Mesenchymal stem cell (in vitro differentiated cells and primary cell): ENCODE measurements at regions not wholly inside any gene's neighbourhood (a gene's known extent, or its start where the extent isn't known, plus 50 kb on each side); places are given as distances from the start of the nearest gene placed in this dataset.
A peak's percentile ranks its signal among the peaks of the same experiment; 100 is the strongest.

Experiments used
- DNase-seq: peaks from one replicate; pipeline ENCODE4 v3.0.0-alpha.2; 2013
- H2AFZ ChIP-seq: one replicate; pipeline ENCODE4 v1.6.1; 2013; ENCODE audit warnings: low read depth, mild to moderate bottlenecking, control low read depth, inconsistent platforms, low read length, moderate library complexity
- H2AK5ac ChIP-seq: 2 replicates; pipeline ENCODE4 v1.6.1; 2013; ENCODE audit warnings: low read length, moderate library complexity, mild to moderate bottlenecking, inconsistent platforms; ENCODE audit not compliant: severe bottlenecking
- H2BK120ac ChIP-seq: one replicate; pipeline ENCODE4 v1.6.1; 2013; ENCODE audit warnings: low read depth, mild to moderate bottlenecking, inconsistent platforms, low read length, moderate library complexity
- H2BK12ac ChIP-seq, 2 experiments: one replicate each; pipeline ENCODE4 v1.6.1; 2013; ENCODE audit warnings: inconsistent platforms in 2 of 2, low read length in 2 of 2, mild to moderate bottlenecking in 2 of 2, moderate library complexity in 2 of 2, control low read depth in 1 of 2
- H2BK15ac ChIP-seq: one replicate; pipeline ENCODE4 v1.6.1; 2013; ENCODE audit warnings: mild to moderate bottlenecking, low read depth, inconsistent platforms; ENCODE audit not compliant: poor library complexity, severe bottlenecking
- H2BK5ac ChIP-seq: 2 replicates; pipeline ENCODE4 v1.6.1; 2013; ENCODE audit warnings: low read depth, mild to moderate bottlenecking, low read length, control low read depth, inconsistent platforms; ENCODE audit not compliant: poor library complexity, severe bottlenecking
- H3K14ac ChIP-seq, 2 experiments: one replicate each; pipeline ENCODE4 v1.6.1; 2013; ENCODE audit warnings: inconsistent platforms in 2 of 2, low read length in 2 of 2, control low read depth in 1 of 2, mild to moderate bottlenecking in 1 of 2, moderate library complexity in 1 of 2
- H3K18ac ChIP-seq, 2 experiments: one replicate each; pipeline ENCODE4 v1.6.1; 2013; ENCODE audit warnings: inconsistent platforms in 2 of 2, low read length in 2 of 2, control low read depth in 1 of 2, low read depth in 1 of 2, mild to moderate bottlenecking in 1 of 2
- H3K23ac ChIP-seq, 2 experiments: one replicate each; pipeline ENCODE4 v1.6.1; 2013; ENCODE audit warnings: inconsistent platforms in 2 of 2, low read length in 2 of 2, mild to moderate bottlenecking in 2 of 2, moderate library complexity in 2 of 2, control low read depth in 1 of 2
- H3K27ac ChIP-seq: 2 replicates; pipeline ENCODE4 v1.5.1; 2013; ENCODE audit warnings: mild to moderate bottlenecking, moderate library complexity, low read length, control low read depth, inconsistent platforms; ENCODE audit not compliant: poor library complexity, severe bottlenecking
- H3K27me3 ChIP-seq, 2 experiments: 2 replicates each; pipeline versions ENCODE4 v1.6.1 to v1.7.0; 2013; ENCODE audit warnings: low read length in 2 of 2, mild to moderate bottlenecking in 2 of 2, moderate library complexity in 2 of 2, control low read depth in 1 of 2, inconsistent platforms in 1 of 2; ENCODE audit not compliant: control insufficient read depth in 1 of 2, insufficient read depth in 1 of 2
- H3K36me3 ChIP-seq, 2 experiments: 2 replicates each; pipeline versions ENCODE4 v1.6.1 to v1.7.0; 2013; ENCODE audit warnings: low read length in 2 of 2, control low read depth in 1 of 2, inconsistent platforms in 1 of 2, low read depth in 1 of 2, mild to moderate bottlenecking in 1 of 2; ENCODE audit not compliant: insufficient read depth in 2 of 2, control insufficient read depth in 1 of 2
- H3K4ac ChIP-seq, 2 experiments: one replicate each; pipeline ENCODE4 v1.6.1; 2013; ENCODE audit warnings: inconsistent platforms in 2 of 2, low read length in 2 of 2, mild to moderate bottlenecking in 2 of 2, moderate library complexity in 2 of 2, control low read depth in 1 of 2, low read depth in 1 of 2
- H3K4me1 ChIP-seq: 2 replicates; pipeline ENCODE4 v1.6.1; 2013; ENCODE audit warnings: low read depth, low read length, control low read depth; ENCODE audit not compliant: control insufficient read depth, insufficient read depth
- H3K4me2 ChIP-seq: 2 replicates; pipeline ENCODE4 v1.6.1; 2013; ENCODE audit warnings: low read length, mild to moderate bottlenecking, inconsistent platforms; ENCODE audit not compliant: poor library complexity, severe bottlenecking
- H3K4me3 ChIP-seq, 2 experiments: 2 replicates each; pipeline versions ENCODE4 v1.5.1 to v1.7.0; 2013; ENCODE audit warnings: low read length in 2 of 2, mild to moderate bottlenecking in 2 of 2, control low read depth in 1 of 2, low read depth in 1 of 2; ENCODE audit not compliant: insufficient read depth in 1 of 2
- H3K79me1 ChIP-seq: replicated peaks from 2 replicates; pipeline ENCODE4 v1.6.1; 2013; ENCODE audit warnings: mild to moderate bottlenecking, control low read depth, low read length, inconsistent platforms; ENCODE audit not compliant: poor library complexity, severe bottlenecking
- H3K9ac ChIP-seq: 2 replicates; pipeline ENCODE4 v1.7.0; 2013; ENCODE audit warnings: mild to moderate bottlenecking, low read length, moderate library complexity
- H3K9me3 ChIP-seq: 2 replicates; pipeline ENCODE4 v1.7.0; 2013; ENCODE audit warnings: mild to moderate bottlenecking, low read length; ENCODE audit not compliant: control insufficient read depth
- H4K8ac ChIP-seq: one replicate; pipeline ENCODE4 v1.6.1; 2013; ENCODE audit warnings: inconsistent platforms, mild to moderate bottlenecking, low read length, moderate library complexity
- H4K91ac ChIP-seq: one replicate; pipeline ENCODE4 v1.6.1; 2013; ENCODE audit warnings: mild to moderate bottlenecking, low read length, inconsistent platforms
- WGBS: methylation state at CpG from one replicate; pipeline ENCODE4 v1.1.7; 2013; ENCODE audit warnings: mixed read lengths; 5-methylcytosine and 5-hydroxymethylcytosine counted together

DNA sequence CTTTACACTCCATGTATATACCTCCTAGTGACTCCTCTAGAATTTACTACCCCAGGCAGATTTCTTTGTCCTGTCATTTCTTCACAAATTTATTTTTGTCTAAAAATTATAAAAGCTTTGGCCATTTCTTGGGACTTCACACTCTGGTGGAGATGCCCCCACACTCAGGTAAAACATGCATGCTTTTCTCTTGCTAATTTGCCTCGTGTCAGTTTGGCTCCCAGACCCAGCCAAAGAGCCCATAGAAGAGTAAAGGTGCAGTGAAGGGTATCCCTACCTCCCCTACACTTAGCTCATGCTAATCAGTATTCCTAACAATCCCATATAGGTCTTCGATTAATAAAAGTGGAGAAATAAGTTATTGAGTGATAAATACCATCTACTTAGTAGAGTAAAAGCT, 256.5 kb upstream of the KRR1 start:
- H2BK5ac ChIP-seq, result no peak overlapping the region
- peak overlapping the region; percentile 26 for H2AK5ac ChIP-seq
- no peak overlapping the region for H3K9ac ChIP-seq
- H3K14ac ChIP-seq, result no peak overlapping the region
- no peak overlapping the region for H4K91ac ChIP-seq
- no peak overlapping the region for H3K18ac ChIP-seq
- no peak overlapping the region for H2BK15ac ChIP-seq
- no peaks in the 10 kb centered on the region for H3K27me3 ChIP-seq
- no peak overlapping the region for H3K4ac ChIP-seq
- H3K79me1 ChIP-seq, result peaks cover 2% of the 10 kb centered on the region
- H2BK120ac ChIP-seq, result no peak overlapping the region
- H3K23ac ChIP-seq, result no peak overlapping the region
- no peak overlapping the region for H4K8ac ChIP-seq
- no peaks in the 10 kb centered on the region for H3K36me3 ChIP-seq
- no peak overlapping the region for H3K4me2 ChIP-seq
- H3K4me3 ChIP-seq, result no peak overlapping the region
- WGBS, result 22% methylated on average over 1 of the region's 2 CpGs
- no peaks in the 10 kb centered on the region for H3K4me1 ChIP-seq
- no peak for DNase-seq
- H2BK12ac ChIP-seq, result no peak overlapping the region
- no peak overlapping the region for H3K27ac ChIP-seq
- H2AFZ ChIP-seq, result no peak overlapping the region
- H3K9me3 ChIP-seq, result no peaks in the 10 kb centered on the region

DNA sequence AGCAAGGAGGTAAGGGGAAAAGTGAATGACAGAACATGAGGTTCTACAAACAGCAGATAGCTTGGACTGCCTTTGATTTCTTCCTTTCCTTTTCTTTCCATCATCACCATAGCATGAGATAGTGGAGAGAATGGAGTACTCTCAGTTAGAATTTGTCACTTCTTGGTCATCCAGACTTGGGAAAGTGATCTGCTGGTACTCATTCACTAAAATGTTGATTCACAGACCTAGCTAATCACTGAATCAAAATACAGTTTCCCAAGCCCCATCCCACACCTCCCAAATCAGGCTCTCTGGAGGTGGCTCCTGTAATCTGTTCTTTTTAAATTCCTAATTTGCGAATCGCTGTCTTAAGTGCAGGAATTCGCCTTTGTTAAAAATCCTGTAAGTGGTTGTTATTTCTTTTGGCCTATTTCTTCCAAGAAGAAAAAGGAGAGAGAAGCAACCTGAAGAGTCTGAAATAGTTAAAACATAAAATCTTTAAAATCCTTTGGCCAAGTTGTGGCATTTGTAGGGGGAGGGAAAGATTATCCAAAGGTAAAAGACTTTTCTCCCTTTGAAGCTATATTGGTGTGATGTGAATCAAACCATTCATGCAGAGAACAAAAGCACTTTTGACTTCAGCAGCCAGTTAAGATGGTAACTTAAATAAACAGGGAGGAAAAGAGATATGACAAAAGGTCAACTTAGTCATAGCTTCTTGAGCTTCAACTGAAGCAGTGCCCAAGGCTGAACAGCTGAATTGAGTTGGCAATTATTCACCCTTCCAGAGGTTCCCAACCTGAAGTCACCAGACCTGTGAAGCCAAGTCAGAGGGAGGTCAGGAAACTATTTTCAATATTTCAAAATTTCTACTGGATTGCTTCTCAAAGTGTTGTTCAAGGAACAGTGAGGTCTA, 255.1 kb upstream of the KRR1 start:
- H3K4me1 ChIP-seq, result peaks cover 1% of the 10 kb centered on the region
- peak overlapping the region; percentile 59 for H2BK5ac ChIP-seq
- H3K4me3 ChIP-seq, result peak overlapping the region in 1 of 2 experiments; percentile 2
- H3K18ac ChIP-seq, result no peak overlapping the region
- WGBS, result 59% methylated on average over 3 of the region's 3 CpGs
- H2BK12ac ChIP-seq, result no peak overlapping the region
- peak; percentile 59 for DNase-seq
- peaks cover 2% of the 10 kb centered on the region for H3K79me1 ChIP-seq
- no peak overlapping the region for H3K14ac ChIP-seq
- H3K4me2 ChIP-seq, result no peak overlapping the region
- H3K9me3 ChIP-seq, result no peaks in the 10 kb centered on the region
- no peak overlapping the region for H4K8ac ChIP-seq
- no peak overlapping the region for H4K91ac ChIP-seq
- H3K27ac ChIP-seq, result peak overlapping the region; percentile 60
- no peaks in the 10 kb centered on the region for H3K27me3 ChIP-seq
- no peak overlapping the region for H2AFZ ChIP-seq
- no peaks in the 10 kb centered on the region for H3K36me3 ChIP-seq
- no peak overlapping the region for H3K4ac ChIP-seq
- H2BK15ac ChIP-seq, result no peak overlapping the region
- peak overlapping the region; percentile 23 for H3K9ac ChIP-seq
- no peak overlapping the region for H2BK120ac ChIP-seq
- H2AK5ac ChIP-seq, result no peak overlapping the region
- no peak overlapping the region for H3K23ac ChIP-seq

DNA sequence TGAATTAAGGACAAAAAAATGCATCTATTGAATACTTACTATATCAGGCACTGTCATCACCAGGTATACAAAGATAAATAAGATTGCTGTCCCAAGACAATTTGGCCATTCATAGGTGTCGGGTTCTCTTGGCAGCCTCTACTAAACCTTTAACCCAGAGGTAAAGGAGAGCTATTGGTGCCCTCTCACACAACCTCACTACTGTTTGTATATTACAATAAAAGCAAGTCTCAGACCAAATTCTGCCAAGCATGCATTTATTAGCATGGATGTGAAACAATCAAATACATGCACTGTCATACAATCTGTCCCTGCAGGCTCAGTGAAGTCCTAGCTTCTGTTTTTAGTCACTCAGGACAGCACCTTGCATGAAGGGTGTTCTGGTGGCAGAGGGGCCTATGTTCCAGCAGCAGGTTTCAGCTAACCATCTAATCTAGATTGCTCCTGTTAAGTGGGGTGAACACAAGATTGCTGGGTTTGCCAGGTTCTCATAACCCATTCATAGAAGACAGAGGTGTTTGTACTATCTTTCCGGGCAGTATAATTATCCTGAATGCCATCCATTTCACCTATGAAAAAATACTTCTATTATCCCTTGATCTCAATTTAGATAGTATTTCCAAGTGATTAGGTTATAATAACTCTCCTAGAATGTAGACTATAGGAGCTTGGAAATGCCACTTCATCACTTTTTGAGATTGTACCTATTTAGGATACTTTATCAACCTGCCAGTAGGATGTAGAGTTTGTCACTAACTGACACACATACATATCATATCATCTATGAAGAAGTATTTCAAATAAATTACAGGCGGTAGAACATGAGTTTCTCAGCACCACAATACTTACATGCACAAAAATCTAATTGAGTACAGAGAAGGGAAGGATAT, 254.0 kb upstream of the KRR1 start:
- H3K36me3 ChIP-seq, result no peaks in the 10 kb centered on the region
- WGBS, result 100% methylated on average over 1 of the region's 3 CpGs
- no peak overlapping the region for H4K91ac ChIP-seq
- H2BK15ac ChIP-seq, result no peak overlapping the region
- H3K4me2 ChIP-seq, result no peak overlapping the region
- H3K23ac ChIP-seq, result no peak overlapping the region
- H3K4me1 ChIP-seq, result peaks cover 1% of the 10 kb centered on the region
- no peak overlapping the region for H4K8ac ChIP-seq
- peak overlapping the region in 1 of 2 experiments; percentile 40 for H3K18ac ChIP-seq
- H3K27ac ChIP-seq, result peak overlapping the region; percentile 60
- H2BK12ac ChIP-seq, result peak overlapping the region; percentile 11 to 18
- no peak overlapping the region for H3K14ac ChIP-seq
- peaks cover 2% of the 10 kb centered on the region for H3K79me1 ChIP-seq
- no peak overlapping the region for H2BK5ac ChIP-seq
- H3K9me3 ChIP-seq, result no peaks in the 10 kb centered on the region
- no peak overlapping the region for H3K4me3 ChIP-seq
- no peak overlapping the region for H2AFZ ChIP-seq
- H3K9ac ChIP-seq, result peak overlapping the region; percentile 23
- no peak overlapping the region for H2BK120ac ChIP-seq
- DNase-seq, result no peak
- peak overlapping the region in 1 of 2 experiments; percentile 49 for H3K4ac ChIP-seq
- H2AK5ac ChIP-seq, result peak overlapping the region; percentile 95
- H3K27me3 ChIP-seq, result no peaks in the 10 kb centered on the region
